PFSK-1 (cell line): ENCODE measurements at regions not wholly inside any gene's neighbourhood (a gene's known extent, or its start where the extent isn't known, plus 50 kb on each side); places are given as distances from the start of the nearest gene placed in this dataset.

ENCODE experiments used
- FOXP2 ChIP-seq: optimal IDR thresholded peaks from 2 replicates; pipeline ENCODE3; 2011; ENCODE audit warnings: borderline replicate concordance, control low read depth, inconsistent platforms; ENCODE audit not compliant: insufficient read depth; ENCODE audit errors: extremely low read length, extremely low read depth
- POLR2AphosphoS5 ChIP-seq: IDR thresholded peaks from 2 replicates; pipeline ENCODE4 v1.6.1; 2012; ENCODE audit warnings: low read depth, mild to moderate bottlenecking, control low read depth, low read length, moderate library complexity
- REST ChIP-seq, 2 experiments: IDR thresholded peaks; 2 replicates each; pipeline versions ENCODE4 v1.6.1 to v1.8.0; 2011 to 2012; ENCODE audit warnings: low read depth in 2 of 2, low read length in 2 of 2, control low read depth in 1 of 2, inconsistent platforms in 1 of 2, mild to moderate bottlenecking in 1 of 2, moderate library complexity in 1 of 2; ENCODE audit not compliant: insufficient read depth in 1 of 2
- SIN3A ChIP-seq: IDR thresholded peaks from 2 replicates; pipeline ENCODE4 v1.6.1; 2012; ENCODE audit warnings: mild to moderate bottlenecking, low read length, moderate library complexity, borderline replicate concordance; ENCODE audit not compliant: insufficient read depth
- TAF1 ChIP-seq: IDR thresholded peaks from 2 replicates; pipeline ENCODE4 v1.6.1; 2012; ENCODE audit warnings: low read length, control low read depth, borderline replicate concordance; ENCODE audit not compliant: insufficient read depth

GRCh38 chr18:25962919-25963318 lies 127.5 kb downstream of the SS18 start:
- no peak for TF ChIP-seq REST (IDR thresholded peaks at IDR 0.05; ENCODE audit: insufficient read depth in 1 of 2, low read depth in 2 of 2, low read length in 2 of 2)
- no peak for TF ChIP-seq POLR2AphosphoS5
- TF ChIP-seq SIN3A, result no peak
- TF ChIP-seq FOXP2, result no peak
- no peak for TF ChIP-seq TAF1

- no peak for TF ChIP-seq REST (IDR thresholded peaks at IDR 0.05; ENCODE audit: insufficient read depth in 1 of 2, low read depth in 2 of 2, low read length in 2 of 2)
- TF ChIP-seq TAF1, result no peak
- no peak for TF ChIP-seq POLR2AphosphoS5
- TF ChIP-seq SIN3A, result no peak
- TF ChIP-seq FOXP2, result no peak
Observed at GRCh38 chr18:25962176-25962575, 128.2 kb downstream of the SS18 start.

- TF ChIP-seq SIN3A (no peak), FOXP2 (no peak), TAF1 (no peak), POLR2AphosphoS5 (no peak), REST (IDR thresholded peaks at IDR 0.05; ENCODE audit: insufficient read depth in 1 of 2, low read depth in 2 of 2, low read length in 2 of 2) (no peak)
Observed at GRCh38 chr18:25957017-25957416, 133.4 kb downstream of the SS18 start.

- TF ChIP-seq TAF1 (no peak), POLR2AphosphoS5 (no peak), SIN3A (no peak), REST (IDR thresholded peaks at IDR 0.05; ENCODE audit: insufficient read depth in 1 of 2, low read depth in 2 of 2, low read length in 2 of 2) (no peak), FOXP2 (no peak)
Observed at GRCh38 chr18:25953111-25953510, 137.3 kb downstream of the SS18 start.

- TF ChIP-seq REST (IDR thresholded peaks at IDR 0.05; ENCODE audit: insufficient read depth in 1 of 2, low read depth in 2 of 2, low read length in 2 of 2) (no peak), TAF1 (no peak), POLR2AphosphoS5 (no peak), FOXP2 (no peak), SIN3A (no peak)
Observed at GRCh38 chr18:25950321-25950720, 140.1 kb downstream of the SS18 start.
